ENCODE measurements at regions not wholly inside any gene's neighbourhood (a gene's known extent, or its start where the extent isn't known, plus 50 kb on each side); places are given as distances from the start of the nearest gene placed in this dataset.

DNA sequence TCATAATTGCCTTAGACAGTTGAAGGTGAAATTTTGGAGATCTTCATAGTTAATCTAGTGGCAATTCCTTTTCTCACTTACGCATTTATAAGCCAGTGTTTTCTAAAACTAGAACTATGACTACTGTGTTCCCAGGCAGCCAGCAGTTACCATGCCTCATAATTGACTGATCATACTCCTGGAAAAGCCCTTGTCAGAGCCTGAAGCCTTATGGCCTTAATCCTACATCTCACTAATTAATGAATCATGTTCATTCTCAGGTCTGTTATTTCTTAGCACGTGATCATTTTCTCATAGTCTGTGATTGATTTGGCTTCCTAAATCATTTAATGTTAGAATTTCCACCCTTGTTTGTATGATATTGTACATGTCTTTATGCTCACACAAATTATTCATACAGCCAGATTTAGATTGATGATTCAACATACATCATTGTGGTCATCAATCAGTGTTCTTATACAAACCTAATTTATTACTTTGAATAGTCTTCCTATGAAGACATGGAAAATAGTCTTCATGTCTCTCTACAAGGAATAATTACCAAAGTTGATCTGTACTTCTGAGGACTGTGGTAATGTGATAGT, 132.6 kb upstream of the ASCC3 start:
- TF ChIP-seq POLR2A (IDR thresholded peaks at IDR 0.05): no peak
- TF ChIP-seq, protein P1, sequence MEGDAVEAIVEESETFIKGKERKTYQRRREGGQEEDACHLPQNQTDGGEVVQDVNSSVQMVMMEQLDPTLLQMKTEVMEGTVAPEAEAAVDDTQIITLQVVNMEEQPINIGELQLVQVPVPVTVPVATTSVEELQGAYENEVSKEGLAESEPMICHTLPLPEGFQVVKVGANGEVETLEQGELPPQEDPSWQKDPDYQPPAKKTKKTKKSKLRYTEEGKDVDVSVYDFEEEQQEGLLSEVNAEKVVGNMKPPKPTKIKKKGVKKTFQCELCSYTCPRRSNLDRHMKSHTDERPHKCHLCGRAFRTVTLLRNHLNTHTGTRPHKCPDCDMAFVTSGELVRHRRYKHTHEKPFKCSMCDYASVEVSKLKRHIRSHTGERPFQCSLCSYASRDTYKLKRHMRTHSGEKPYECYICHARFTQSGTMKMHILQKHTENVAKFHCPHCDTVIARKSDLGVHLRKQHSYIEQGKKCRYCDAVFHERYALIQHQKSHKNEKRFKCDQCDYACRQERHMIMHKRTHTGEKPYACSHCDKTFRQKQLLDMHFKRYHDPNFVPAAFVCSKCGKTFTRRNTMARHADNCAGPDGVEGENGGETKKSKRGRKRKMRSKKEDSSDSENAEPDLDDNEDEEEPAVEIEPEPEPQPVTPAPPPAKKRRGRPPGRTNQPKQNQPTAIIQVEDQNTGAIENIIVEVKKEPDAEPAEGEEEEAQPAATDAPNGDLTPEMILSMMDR (IDR thresholded peaks at IDR 0.05): no peak
